DND-41 (cell line): ENCODE measurements at regions not wholly inside any gene's neighbourhood (a gene's known extent, or its start where the extent isn't known, plus 50 kb on each side); places are given as distances from the start of the nearest gene placed in this dataset.

Source experiments
- ATAC-seq: fragments of 200-7000 bp; cut with Tn5 transposase; 3 replicates; pipeline ENCODE4 v1.9.1; 2021; ENCODE audit warnings: low read depth; ENCODE audit not compliant: insufficient read depth
- DNase-seq: peaks from one replicate; pipeline ENCODE4 v3.0.0-alpha.2; 2020
- H2AFZ ChIP-seq: 2 replicates; pipeline ENCODE4 v1.6.0; 2012; ENCODE audit warnings: low read depth, low read length
- H3K27ac ChIP-seq: 2 replicates; pipeline ENCODE4 v1.5.1; 2012; ENCODE audit warnings: low read length, inconsistent platforms
- H3K27me3 ChIP-seq: fragments of 200-600 bp; sonication (generic); 2 replicates; pipeline ENCODE4 v1.6.0; 2012; ENCODE audit warnings: low read length, mild to moderate bottlenecking, inconsistent platforms; ENCODE audit not compliant: insufficient read depth, poor library complexity
- H3K36me3 ChIP-seq: 2 replicates; pipeline ENCODE4 v1.5.1; 2012; ENCODE audit warnings: low read length, inconsistent platforms; ENCODE audit not compliant: insufficient read depth
- H3K4me1 ChIP-seq: 2 replicates; pipeline ENCODE4 v1.5.1; 2012; ENCODE audit warnings: mild to moderate bottlenecking, low read length; ENCODE audit not compliant: insufficient read depth
- H3K4me2 ChIP-seq: 2 replicates; pipeline ENCODE4 v1.6.0; 2012; ENCODE audit warnings: mild to moderate bottlenecking, moderate library complexity, low read length, inconsistent platforms; ENCODE audit not compliant: insufficient read depth
- H3K4me3 ChIP-seq, 2 experiments: fragments of 200-600 bp in 1 of 2; shearing (Covaris generic) in 1 of 2; 2 replicates each; pipeline ENCODE4 v1.5.1; 2012 to 2016; ENCODE audit warnings: inconsistent platforms in 2 of 2, low read length in 2 of 2, mild to moderate bottlenecking in 2 of 2, low read depth in 1 of 2, moderate library complexity in 1 of 2
- H3K79me2 ChIP-seq: 2 replicates; pipeline ENCODE4 v1.6.0; 2012; ENCODE audit warnings: low read length, inconsistent platforms; ENCODE audit not compliant: insufficient read depth
- H3K9ac ChIP-seq: 2 replicates; pipeline ENCODE4 v1.6.0; 2012; ENCODE audit warnings: low read depth, mild to moderate bottlenecking, inconsistent platforms, low read length, moderate library complexity
- H3K9me3 ChIP-seq: 2 replicates; pipeline ENCODE4 v1.5.1; 2012; ENCODE audit warnings: low read length, moderate library complexity, mild to moderate bottlenecking, inconsistent platforms; ENCODE audit not compliant: insufficient read depth, severe bottlenecking
- H4K20me1 ChIP-seq: 2 replicates; pipeline ENCODE4 v1.6.0; 2012; ENCODE audit warnings: low read length; ENCODE audit not compliant: insufficient read depth
- CTCF ChIP-seq: IDR thresholded peaks from 2 replicates; pipeline ENCODE4 v1.5.1; 2012; ENCODE audit warnings: borderline replicate concordance, low read length, moderate library complexity, mild to moderate bottlenecking; ENCODE audit not compliant: poor library complexity, severe bottlenecking; ENCODE audit errors: extremely low read depth
- EZH2 ChIP-seq: IDR thresholded peaks from 3 replicates; pipeline ENCODE4 v1.6.1; 2012; ENCODE audit warnings: borderline replicate concordance, low read depth, mild to moderate bottlenecking, moderate library complexity, low read length, inconsistent platforms; ENCODE audit not compliant: severe bottlenecking

GRCh38 chr2:188181067-188181838, 110.4 kb upstream of the GULP1 start:
- H2AFZ ChIP-seq: no peak overlapping the region
- H3K4me3 ChIP-seq: no peak overlapping the region
- no peaks in the 10 kb centered on the region for H3K9me3 ChIP-seq
- DNase-seq (no peak), ATAC-seq (no peak)
- H3K79me2 ChIP-seq: no peaks in the 10 kb centered on the region
- H3K27ac ChIP-seq: no peak overlapping the region
- H3K27me3 ChIP-seq: no peaks in the 10 kb centered on the region
- TF ChIP-seq CTCF (no peak), EZH2 (no peak)
- no peaks in the 10 kb centered on the region for H3K4me1 ChIP-seq
- H4K20me1 ChIP-seq: no peaks in the 10 kb centered on the region
- H3K36me3 ChIP-seq: no peaks in the 10 kb centered on the region
- no peak overlapping the region; the same call in 1 of the 2 replicates for H3K4me2 ChIP-seq
- no peak overlapping the region for H3K9ac ChIP-seq

GRCh38 chr2:188181884-188182283, 109.8 kb upstream of the GULP1 start:
- no peaks in the 10 kb centered on the region for H3K4me1 ChIP-seq

GRCh38 chr2:188187726-188188125, 103.9 kb upstream of the GULP1 start:
- Histone ChIP-seq H4K20me1 (no peaks in the 10 kb centered on the region), H2AFZ (no peak overlapping the region), H3K79me2 (no peaks in the 10 kb centered on the region), H3K27ac (no peak overlapping the region), H3K4me3 (no peak overlapping the region), H3K9me3 (no peaks in the 10 kb centered on the region), H3K4me2 (no peak overlapping the region), H3K27me3 (no peaks in the 10 kb centered on the region), H3K4me1 (no peaks in the 10 kb centered on the region), H3K36me3 (no peaks in the 10 kb centered on the region), H3K9ac (no peak overlapping the region)
- DNase-seq (no peak), ATAC-seq (no peak)
- TF ChIP-seq EZH2 (no peak), CTCF (no peak)

More at GRCh38 chr2:188181884-188182283, 109.8 kb upstream of the GULP1 start:
- no peak overlapping the region for H3K9ac ChIP-seq
- no peak overlapping the region for H3K27ac ChIP-seq
- no peaks in the 10 kb centered on the region for H3K79me2 ChIP-seq
- H4K20me1 ChIP-seq: no peaks in the 10 kb centered on the region
- no peaks in the 10 kb centered on the region for H3K36me3 ChIP-seq
- no peaks in the 10 kb centered on the region for H3K9me3 ChIP-seq
- DNase-seq (no peak), ATAC-seq (no peak)
- H3K4me2 ChIP-seq: no peak overlapping the region
- H3K27me3 ChIP-seq: no peaks in the 10 kb centered on the region
- no peak overlapping the region for H2AFZ ChIP-seq
- no peak overlapping the region for H3K4me3 ChIP-seq
- TF ChIP-seq EZH2 (no peak), CTCF (no peak)
